HL-60 (cell line): ENCODE measurements at regions not wholly inside any gene's neighbourhood (a gene's known extent, or its start where the extent isn't known, plus 50 kb on each side); places are given as distances from the start of the nearest gene placed in this dataset.

Experiments used
- DNase-seq, 2 experiments: peaks; one replicate each; pipeline ENCODE4 v3.0.0-alpha.2; 2010 to 2020; ENCODE audit warnings: low read depth in 1 of 2, low spot score in 1 of 2
- H3K27ac ChIP-seq: fragments of 250-450 bp; sonication (Bioruptor Pico); replicated peaks from 2 replicates; pipeline ENCODE4 v1.5.1; 2020; ENCODE audit warnings: mild to moderate bottlenecking, moderate library complexity
- H3K27me3 ChIP-seq: fragments of 250-450 bp; sonication (Bioruptor Pico); 2 replicates; pipeline ENCODE4 v1.5.1; 2021; ENCODE audit warnings: mild to moderate bottlenecking, moderate library complexity; ENCODE audit not compliant: insufficient read depth, poor library complexity, severe bottlenecking
- H3K4me3 ChIP-seq: replicated peaks from 2 replicates; pipeline ENCODE4 v1.5.1; 2011; ENCODE audit warnings: mild to moderate bottlenecking, control low read depth, low read length; ENCODE audit not compliant: insufficient read depth
- CTCF ChIP-seq: IDR thresholded peaks from one replicate; pipeline ENCODE4 v1.5.1; 2011; ENCODE audit warnings: low read length, control low read depth, inconsistent platforms; ENCODE audit not compliant: insufficient read depth
- GABPA ChIP-seq: IDR thresholded peaks from 2 replicates; pipeline ENCODE4 v1.6.1; 2012; ENCODE audit warnings: low read depth
- POLR2AphosphoS5 ChIP-seq: IDR thresholded peaks from 2 replicates; pipeline ENCODE4 v1.6.1; 2012; ENCODE audit warnings: low read depth
- SPI1 ChIP-seq: IDR thresholded peaks from 2 replicates; pipeline ENCODE4 v1.6.1; 2012; ENCODE audit warnings: low read depth, mild to moderate bottlenecking, borderline replicate concordance
- TF ChIP-seq, protein P1 (sequence below): IDR thresholded peaks from 2 replicates; pipeline ENCODE4 v1.6.1; 2012; ENCODE audit warnings: low read depth; ENCODE audit not compliant: insufficient replicate concordance

DNA sequence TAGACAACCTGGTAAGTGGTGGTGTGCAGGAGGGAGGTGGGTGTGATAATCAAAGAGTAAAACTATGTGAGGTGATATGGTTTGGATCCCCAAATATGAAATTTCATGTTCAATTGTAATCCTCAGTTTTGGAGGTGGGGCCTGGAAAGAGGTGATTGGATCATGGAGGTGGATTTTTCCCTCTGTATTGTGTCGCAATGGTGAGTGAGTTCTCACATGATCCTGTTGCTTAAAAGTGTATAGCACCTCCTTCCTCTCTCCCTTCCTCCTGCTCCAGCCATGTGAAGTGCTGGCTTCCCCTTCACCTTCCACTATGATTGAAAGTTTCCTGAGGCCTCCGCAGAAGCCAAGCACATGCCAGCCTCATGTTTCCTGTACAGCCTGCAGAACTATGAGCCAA lies 270.2 kb upstream of the FOXG1 start:
- no peak for DNase-seq

DNA sequence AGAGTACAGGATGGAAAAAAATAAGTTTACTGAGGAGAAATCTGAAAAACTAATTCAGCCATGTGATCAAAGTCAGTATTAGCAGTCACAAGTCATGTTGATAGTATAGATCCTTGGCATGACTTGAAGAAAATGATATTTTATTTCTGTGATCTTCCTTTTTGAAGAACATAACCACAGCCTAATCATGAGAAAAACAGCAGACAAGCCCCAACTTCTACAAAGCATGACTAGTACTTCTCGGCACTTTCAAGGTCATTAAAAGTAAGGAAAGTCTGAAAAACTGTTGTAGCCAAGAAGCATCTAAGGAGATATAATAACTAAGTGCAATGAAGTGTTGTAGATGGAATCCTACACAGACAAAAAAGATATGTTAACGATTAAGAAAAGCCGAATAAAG lies 264.1 kb upstream of the FOXG1 start:
- no peak overlapping the region for H3K27ac ChIP-seq
- TF ChIP-seq, protein P1, sequence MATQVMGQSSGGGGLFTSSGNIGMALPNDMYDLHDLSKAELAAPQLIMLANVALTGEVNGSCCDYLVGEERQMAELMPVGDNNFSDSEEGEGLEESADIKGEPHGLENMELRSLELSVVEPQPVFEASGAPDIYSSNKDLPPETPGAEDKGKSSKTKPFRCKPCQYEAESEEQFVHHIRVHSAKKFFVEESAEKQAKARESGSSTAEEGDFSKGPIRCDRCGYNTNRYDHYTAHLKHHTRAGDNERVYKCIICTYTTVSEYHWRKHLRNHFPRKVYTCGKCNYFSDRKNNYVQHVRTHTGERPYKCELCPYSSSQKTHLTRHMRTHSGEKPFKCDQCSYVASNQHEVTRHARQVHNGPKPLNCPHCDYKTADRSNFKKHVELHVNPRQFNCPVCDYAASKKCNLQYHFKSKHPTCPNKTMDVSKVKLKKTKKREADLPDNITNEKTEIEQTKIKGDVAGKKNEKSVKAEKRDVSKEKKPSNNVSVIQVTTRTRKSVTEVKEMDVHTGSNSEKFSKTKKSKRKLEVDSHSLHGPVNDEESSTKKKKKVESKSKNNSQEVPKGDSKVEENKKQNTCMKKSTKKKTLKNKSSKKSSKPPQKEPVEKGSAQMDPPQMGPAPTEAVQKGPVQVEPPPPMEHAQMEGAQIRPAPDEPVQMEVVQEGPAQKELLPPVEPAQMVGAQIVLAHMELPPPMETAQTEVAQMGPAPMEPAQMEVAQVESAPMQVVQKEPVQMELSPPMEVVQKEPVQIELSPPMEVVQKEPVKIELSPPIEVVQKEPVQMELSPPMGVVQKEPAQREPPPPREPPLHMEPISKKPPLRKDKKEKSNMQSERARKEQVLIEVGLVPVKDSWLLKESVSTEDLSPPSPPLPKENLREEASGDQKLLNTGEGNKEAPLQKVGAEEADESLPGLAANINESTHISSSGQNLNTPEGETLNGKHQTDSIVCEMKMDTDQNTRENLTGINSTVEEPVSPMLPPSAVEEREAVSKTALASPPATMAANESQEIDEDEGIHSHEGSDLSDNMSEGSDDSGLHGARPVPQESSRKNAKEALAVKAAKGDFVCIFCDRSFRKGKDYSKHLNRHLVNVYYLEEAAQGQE, result no peak
- TF ChIP-seq CTCF, result no peak
- no peaks in the 10 kb centered on the region for H3K27me3 ChIP-seq
- no peak for DNase-seq
- H3K4me3 ChIP-seq, result no peak overlapping the region

More for the DNA sequence above, 270.2 kb upstream of the FOXG1 start:
- no peak for TF ChIP-seq CTCF
- TF ChIP-seq GABPA, result no peak
- no peak for TF ChIP-seq SPI1
- TF ChIP-seq POLR2AphosphoS5, result no peak
- no peaks in the 10 kb centered on the region for H3K27me3 ChIP-seq
- H3K27ac ChIP-seq, result no peak overlapping the region
- no peak overlapping the region for H3K4me3 ChIP-seq

DNA sequence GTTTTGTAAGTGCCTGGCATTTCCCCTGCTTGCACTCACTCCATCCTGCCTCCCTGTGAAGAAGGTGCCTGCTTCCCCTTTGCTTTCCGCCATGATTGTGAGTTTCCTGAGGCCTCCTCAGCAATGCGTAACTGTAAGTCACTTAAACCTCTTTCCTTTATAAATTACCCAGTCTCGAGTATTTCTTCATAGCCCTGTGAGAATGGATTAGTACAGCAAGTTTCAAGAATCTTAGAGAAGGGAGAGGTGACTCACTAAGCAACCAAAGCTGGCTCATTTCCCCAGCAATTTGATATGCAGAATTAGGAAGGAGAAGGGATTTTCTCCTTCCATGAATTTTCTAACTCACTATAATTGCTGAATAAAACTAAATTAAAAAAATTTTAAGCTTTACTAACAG lies 251.0 kb upstream of the FOXG1 start:
- Histone ChIP-seq H3K4me3 (no peak overlapping the region), H3K27me3 (no peaks in the 10 kb centered on the region), H3K27ac (no peak overlapping the region)
- no peak for DNase-seq
- TF ChIP-seq POLR2AphosphoS5, result no peak
- no peak for TF ChIP-seq SPI1
- TF ChIP-seq CTCF, result no peak
- TF ChIP-seq GABPA, result no peak
- TF ChIP-seq, protein P1, result no peak

- Histone ChIP-seq H3K27me3 (no peaks in the 10 kb centered on the region), H3K27ac (no peak overlapping the region), H3K4me3 (no peak overlapping the region)
- TF ChIP-seq SPI1 (no peak), POLR2AphosphoS5 (no peak)
- TF ChIP-seq, protein P1, result no peak
- DNase-seq, result no peak
Observed at GRCh38 chr14:28536889-28537288, 229.7 kb upstream of the FOXG1 start.
